ENCODE measurements at regions not wholly inside any gene's neighbourhood (a gene's known extent, or its start where the extent isn't known, plus 50 kb on each side); places are given as distances from the start of the nearest gene placed in this dataset.

DNA sequence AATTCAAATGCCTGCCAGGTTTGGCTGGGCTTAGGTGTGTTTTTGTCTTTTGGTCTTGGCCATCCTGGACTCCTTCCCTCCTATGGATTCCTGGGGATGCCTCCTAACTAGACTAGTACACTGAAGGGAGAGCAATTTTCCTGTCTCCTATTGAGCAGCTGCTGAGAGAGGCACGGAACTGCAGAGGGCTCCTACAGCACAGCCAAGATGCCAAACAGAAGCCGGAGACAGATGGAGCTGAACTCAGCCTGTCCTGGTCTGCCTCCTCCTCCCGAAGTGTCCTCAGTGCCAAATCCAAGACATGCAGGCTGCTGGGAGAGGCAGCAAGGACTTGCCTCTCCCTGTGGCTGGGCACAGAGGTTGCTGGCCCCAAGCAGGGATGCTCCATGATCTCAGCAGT, 256.6 kb upstream of the PROK2 start:
- peak overlapping the region; percentile 43 for H3K27ac Mint-ChIP-seq (ENCODE audit: unreplicated experiment)
- no peaks in the 10 kb centered on the region for H4K20me1 ChIP-seq (ENCODE audit: insufficient read depth, low read length)
- H3K27ac ChIP-seq (ENCODE audit: low read depth, low read length): no peak overlapping the region
- no peak overlapping the region for H3K4me3 Mint-ChIP-seq (ENCODE audit: unreplicated experiment)
- no peak overlapping the region for H3K4me2 ChIP-seq (ENCODE audit: low read length)
- peaks cover 14% of the 10 kb centered on the region for H3K4me1 Mint-ChIP-seq (ENCODE audit: low read depth, unreplicated experiment)
- H3K4me3 ChIP-seq (ENCODE audit: insufficient read depth, low read depth, low read length): no peak overlapping the region
- peaks cover 6% of the 10 kb centered on the region for H3K9me3 Mint-ChIP-seq (ENCODE audit: unreplicated experiment)
- H3K4me1 ChIP-seq (ENCODE audit: insufficient read depth, low read length): no peaks in the 10 kb centered on the region
- H3K36me3 ChIP-seq (ENCODE audit: insufficient read depth, low read length): no peaks in the 10 kb centered on the region
- DNase-seq (ENCODE audit: low read depth): no peak
- peaks cover 2% of the 10 kb centered on the region for H3K36me3 Mint-ChIP-seq (ENCODE audit: low read depth, unreplicated experiment)
- no peak overlapping the region for H3K9ac ChIP-seq (ENCODE audit: low read length)
- H3K27me3 Mint-ChIP-seq (ENCODE audit: low read depth, unreplicated experiment): peaks cover 16% of the 10 kb centered on the region
- H3K9me3 ChIP-seq (ENCODE audit: insufficient read depth, low read depth, low read length): no peaks in the 10 kb centered on the region
- peaks cover 27% of the 10 kb centered on the region for H3K27me3 ChIP-seq (ENCODE audit: insufficient read depth, low read length)
- no peak overlapping the region for H2AFZ ChIP-seq (ENCODE audit: low read depth, low read length)
- TF ChIP-seq, protein P1, sequence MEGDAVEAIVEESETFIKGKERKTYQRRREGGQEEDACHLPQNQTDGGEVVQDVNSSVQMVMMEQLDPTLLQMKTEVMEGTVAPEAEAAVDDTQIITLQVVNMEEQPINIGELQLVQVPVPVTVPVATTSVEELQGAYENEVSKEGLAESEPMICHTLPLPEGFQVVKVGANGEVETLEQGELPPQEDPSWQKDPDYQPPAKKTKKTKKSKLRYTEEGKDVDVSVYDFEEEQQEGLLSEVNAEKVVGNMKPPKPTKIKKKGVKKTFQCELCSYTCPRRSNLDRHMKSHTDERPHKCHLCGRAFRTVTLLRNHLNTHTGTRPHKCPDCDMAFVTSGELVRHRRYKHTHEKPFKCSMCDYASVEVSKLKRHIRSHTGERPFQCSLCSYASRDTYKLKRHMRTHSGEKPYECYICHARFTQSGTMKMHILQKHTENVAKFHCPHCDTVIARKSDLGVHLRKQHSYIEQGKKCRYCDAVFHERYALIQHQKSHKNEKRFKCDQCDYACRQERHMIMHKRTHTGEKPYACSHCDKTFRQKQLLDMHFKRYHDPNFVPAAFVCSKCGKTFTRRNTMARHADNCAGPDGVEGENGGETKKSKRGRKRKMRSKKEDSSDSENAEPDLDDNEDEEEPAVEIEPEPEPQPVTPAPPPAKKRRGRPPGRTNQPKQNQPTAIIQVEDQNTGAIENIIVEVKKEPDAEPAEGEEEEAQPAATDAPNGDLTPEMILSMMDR (IDR thresholded peaks at IDR 0.05; ENCODE audit: insufficient read depth, low read depth, low read length): no peak
- TF ChIP-seq EZH2 (IDR thresholded peaks at IDR 0.05; ENCODE audit: insufficient read depth, low read length): no peak
- FAIRE-seq: no peak
- H3K79me2 ChIP-seq (ENCODE audit: insufficient read depth, low read length): no peaks in the 10 kb centered on the region

DNA sequence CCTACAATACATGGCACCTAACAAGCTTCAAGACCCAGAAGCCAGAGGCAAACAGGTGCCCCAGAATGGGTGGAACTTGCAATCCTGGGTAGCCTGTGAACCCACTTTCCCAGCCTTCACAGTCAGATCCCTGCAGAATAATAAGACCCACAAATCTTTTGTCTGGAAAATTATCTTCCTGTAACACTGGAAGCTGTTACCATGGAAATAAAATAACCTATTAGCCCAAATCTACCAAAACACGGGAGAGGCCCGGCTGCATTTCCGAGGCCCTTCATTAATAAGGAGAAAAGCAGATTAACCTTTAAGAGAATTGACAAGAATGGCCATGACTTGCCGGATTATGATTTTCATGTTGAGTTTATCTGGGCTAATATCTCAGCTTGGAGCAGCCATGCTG, 256.1 kb upstream of the PROK2 start:
- Histone ChIP-seq H3K27me3 (ENCODE audit: insufficient read depth, low read length) (peaks cover 27% of the 10 kb centered on the region), H3K4me3 (ENCODE audit: insufficient read depth, low read depth, low read length) (no peak overlapping the region), H2AFZ (ENCODE audit: low read depth, low read length) (no peak overlapping the region), H3K4me2 (ENCODE audit: low read length) (no peak overlapping the region), H3K79me2 (ENCODE audit: insufficient read depth, low read length) (no peaks in the 10 kb centered on the region), H3K9me3 (ENCODE audit: insufficient read depth, low read depth, low read length) (no peaks in the 10 kb centered on the region), H3K36me3 (ENCODE audit: insufficient read depth, low read length) (no peaks in the 10 kb centered on the region), H3K27ac (ENCODE audit: low read depth, low read length) (no peak overlapping the region), H4K20me1 (ENCODE audit: insufficient read depth, low read length) (no peaks in the 10 kb centered on the region), H3K9ac (ENCODE audit: low read length) (no peak overlapping the region), H3K4me1 (ENCODE audit: insufficient read depth, low read length) (no peaks in the 10 kb centered on the region)
- H3K27me3 Mint-ChIP-seq (ENCODE audit: low read depth, unreplicated experiment): peaks cover 19% of the 10 kb centered on the region
- H3K4me3 Mint-ChIP-seq (ENCODE audit: unreplicated experiment): no peak overlapping the region
- no peak for TF ChIP-seq EZH2 (IDR thresholded peaks at IDR 0.05; ENCODE audit: insufficient read depth, low read length)
- TF ChIP-seq, protein P1 (IDR thresholded peaks at IDR 0.05; ENCODE audit: insufficient read depth, low read depth, low read length): no peak
- H3K27ac Mint-ChIP-seq (ENCODE audit: unreplicated experiment): no peak overlapping the region
- peaks cover 6% of the 10 kb centered on the region for H3K9me3 Mint-ChIP-seq (ENCODE audit: unreplicated experiment)
- DNase-seq (ENCODE audit: low read depth) (no peak), FAIRE-seq (no peak)
- H3K36me3 Mint-ChIP-seq (ENCODE audit: low read depth, unreplicated experiment): peaks cover 2% of the 10 kb centered on the region
- peaks cover 14% of the 10 kb centered on the region for H3K4me1 Mint-ChIP-seq (ENCODE audit: low read depth, unreplicated experiment)

DNA sequence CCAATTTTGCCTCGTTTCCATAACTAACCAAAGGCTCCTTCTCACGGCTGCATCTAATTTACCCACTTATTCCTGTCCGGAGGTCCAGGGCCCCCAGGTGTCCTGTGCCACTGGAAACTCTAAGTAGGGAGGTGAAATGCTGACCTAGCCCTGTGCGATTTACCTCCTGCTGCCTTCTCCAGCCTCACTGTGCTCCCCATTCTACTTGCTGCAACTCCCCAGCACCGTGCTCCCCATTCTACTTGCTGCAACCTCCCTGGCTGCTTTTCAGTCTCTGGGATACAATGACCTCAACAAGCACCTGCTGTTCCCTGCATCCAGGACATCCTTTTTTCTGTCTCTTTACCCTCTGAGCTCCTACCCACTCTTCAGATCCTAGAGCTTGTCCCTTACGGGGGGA, 254.7 kb upstream of the PROK2 start:
- H3K36me3 ChIP-seq (ENCODE audit: insufficient read depth, low read length): no peaks in the 10 kb centered on the region
- peaks cover 6% of the 10 kb centered on the region for H3K9me3 Mint-ChIP-seq (ENCODE audit: unreplicated experiment)

More for the DNA sequence above, 254.7 kb upstream of the PROK2 start:
- Mint-ChIP-seq H3K4me1 (ENCODE audit: low read depth, unreplicated experiment) (peaks cover 14% of the 10 kb centered on the region), H3K4me3 (ENCODE audit: unreplicated experiment) (no peak overlapping the region), H3K27ac (ENCODE audit: unreplicated experiment) (no peak overlapping the region), H3K27me3 (ENCODE audit: low read depth, unreplicated experiment) (peaks cover 22% of the 10 kb centered on the region), H3K36me3 (ENCODE audit: low read depth, unreplicated experiment) (peaks cover 2% of the 10 kb centered on the region)
- H3K27me3 ChIP-seq (ENCODE audit: insufficient read depth, low read length): peaks cover 27% of the 10 kb centered on the region
- no peak overlapping the region for H3K9ac ChIP-seq (ENCODE audit: low read length)
- no peaks in the 10 kb centered on the region for H4K20me1 ChIP-seq (ENCODE audit: insufficient read depth, low read length)
- H3K4me3 ChIP-seq (ENCODE audit: insufficient read depth, low read depth, low read length): no peak overlapping the region
- no peaks in the 10 kb centered on the region for H3K79me2 ChIP-seq (ENCODE audit: insufficient read depth, low read length)
- H3K9me3 ChIP-seq (ENCODE audit: insufficient read depth, low read depth, low read length): no peaks in the 10 kb centered on the region
- no peaks in the 10 kb centered on the region for H3K4me1 ChIP-seq (ENCODE audit: insufficient read depth, low read length)
- no peak overlapping the region for H3K27ac ChIP-seq (ENCODE audit: low read depth, low read length)
- H3K4me2 ChIP-seq (ENCODE audit: low read length): no peak overlapping the region
- no peak for DNase-seq (ENCODE audit: low read depth)
- TF ChIP-seq, protein P1 (IDR thresholded peaks at IDR 0.05; ENCODE audit: insufficient read depth, low read depth, low read length): no peak
- TF ChIP-seq EZH2 (IDR thresholded peaks at IDR 0.05; ENCODE audit: insufficient read depth, low read length): no peak
- H2AFZ ChIP-seq (ENCODE audit: low read depth, low read length): no peak overlapping the region
- FAIRE-seq: no peak

Data from astrocyte (in vitro differentiated cells and primary cell).